ENCODE measurements at regions not wholly inside any gene's neighbourhood (a gene's known extent, or its start where the extent isn't known, plus 50 kb on each side); places are given as distances from the start of the nearest gene placed in this dataset.

DNA sequence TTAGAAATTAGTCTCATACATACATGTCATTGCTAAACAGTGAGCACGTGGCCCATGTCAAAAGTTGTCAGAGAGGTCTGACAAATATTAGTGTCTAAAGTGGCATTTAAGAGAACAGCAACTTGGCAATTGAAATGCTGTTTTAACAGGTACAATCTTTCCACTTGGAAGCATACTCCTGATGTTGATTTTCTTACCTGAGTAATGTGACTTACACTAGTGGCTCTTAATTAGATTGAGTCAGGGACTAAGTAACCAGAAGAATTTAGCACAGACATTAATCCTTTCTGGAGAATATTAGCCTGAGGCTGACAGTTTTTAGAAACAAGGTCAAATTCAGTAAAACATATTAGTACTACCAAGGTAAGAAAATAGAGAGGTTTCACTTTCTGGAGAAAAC, 357.0 kb upstream of the ZNF608 start:
- DNase-seq, result no peak

GRCh38 chr5:125106271-125106670, 359.8 kb upstream of the ZNF608 start:
- no peak for DNase-seq

GRCh38 chr5:125106881-125107280, 360.4 kb upstream of the ZNF608 start:
- no peak for DNase-seq

GRCh38 chr5:125109293-125109692, 362.9 kb upstream of the ZNF608 start:
- no peak for DNase-seq

DNA sequence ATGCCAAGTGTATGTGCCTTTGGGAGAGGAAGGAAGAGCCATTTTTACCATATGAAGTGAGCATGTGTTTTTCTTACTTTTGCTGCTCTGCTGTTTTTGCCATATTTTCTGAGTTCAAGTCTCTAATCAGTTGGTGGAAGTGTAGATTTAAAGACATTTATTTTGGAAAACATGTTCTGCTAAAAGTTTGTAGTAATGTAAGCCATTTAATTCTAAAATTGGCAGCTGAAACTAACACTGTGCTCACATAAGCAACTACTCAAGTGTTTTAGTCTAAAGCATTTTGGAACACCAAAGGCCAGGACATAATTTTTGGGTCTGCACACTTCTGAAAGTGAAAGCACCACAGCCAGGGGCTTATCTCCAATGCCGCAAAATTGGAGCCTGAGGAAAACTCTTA, 363.4 kb upstream of the ZNF608 start:
- no peak for DNase-seq

- DNase-seq, result no peak
Measured at GRCh38 chr5:125112196-125112595, 365.8 kb upstream of the ZNF608 start.

- DNase-seq, result no peak
Measured at GRCh38 chr5:125113328-125113727, 366.9 kb upstream of the ZNF608 start.

DNA sequence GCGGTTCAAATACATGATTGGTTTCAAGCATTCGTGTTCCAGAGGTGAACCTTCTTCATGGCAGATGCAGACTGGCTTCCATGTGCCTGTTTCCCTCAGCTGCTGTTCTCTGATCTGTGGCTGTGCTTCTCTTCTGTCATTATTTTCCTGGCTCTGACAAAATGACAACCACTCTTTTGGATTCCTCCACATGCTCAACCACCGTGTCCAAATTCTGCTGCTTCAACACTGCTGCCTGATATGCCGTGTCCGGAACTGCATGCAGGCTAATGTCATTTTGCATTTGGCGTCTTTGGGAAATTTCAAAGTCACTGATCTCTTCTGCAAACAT, 368.7 kb upstream of the ZNF608 start:
- no peak for DNase-seq

GRCh38 chr5:125117566-125117965, 371.1 kb upstream of the ZNF608 start:
- no peak for DNase-seq

DNA sequence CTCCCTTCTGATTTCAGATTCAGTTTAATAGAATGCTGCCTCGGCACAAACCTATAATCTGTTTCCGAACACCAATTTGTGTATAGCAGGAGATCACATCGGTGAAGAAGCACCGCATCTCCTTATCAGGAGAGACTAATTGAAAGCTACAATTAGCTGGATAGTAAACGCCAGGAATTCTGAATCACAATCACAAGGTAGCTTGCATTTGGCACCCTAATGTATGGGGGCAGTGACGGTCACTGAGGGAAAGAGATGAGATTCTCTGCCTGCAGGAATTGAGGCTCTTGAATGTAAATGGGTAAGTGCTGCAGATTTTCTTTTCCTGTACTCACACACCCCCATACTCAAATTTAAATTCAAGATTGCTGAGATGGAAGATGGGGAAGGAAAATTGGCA, 373.6 kb upstream of the ZNF608 start:
- no peak for DNase-seq

DNA sequence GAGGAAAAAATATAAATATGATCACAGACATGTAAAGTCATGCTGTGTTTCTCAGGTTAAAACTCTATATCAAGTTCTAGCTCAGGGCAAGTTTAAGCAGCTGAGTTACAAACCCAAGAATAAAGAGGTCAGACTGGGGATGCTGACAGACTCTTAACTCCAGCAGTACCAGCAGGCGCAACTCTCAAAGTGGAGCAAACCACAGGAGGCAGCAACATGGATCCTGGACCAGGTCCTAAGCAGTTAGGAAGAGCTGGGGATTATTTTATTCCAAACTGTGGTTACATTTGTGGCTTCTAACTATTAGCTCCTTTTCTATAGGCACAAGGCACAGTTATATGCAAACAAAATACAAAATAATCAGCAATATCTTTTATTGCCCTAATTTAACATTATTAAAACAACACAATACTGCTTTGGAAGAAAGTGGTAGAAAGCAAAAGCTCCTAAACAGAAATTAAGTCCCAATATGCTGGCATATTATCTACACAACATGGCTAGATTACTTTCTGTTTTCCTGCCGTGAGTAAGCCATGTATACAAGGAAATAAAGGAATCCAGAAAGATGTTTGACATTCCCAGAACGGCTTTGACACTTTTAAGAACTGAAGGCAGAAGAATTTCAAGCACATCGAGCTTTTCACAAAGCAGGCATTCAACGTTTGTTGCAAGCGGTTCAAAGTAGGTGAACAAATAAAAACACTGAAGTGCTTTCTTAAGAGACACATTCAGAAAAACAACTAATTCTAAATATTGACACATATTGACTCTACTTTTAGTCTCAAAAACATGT, 378.8 kb upstream of the ZNF608 start:
- no peak for DNase-seq

DNA sequence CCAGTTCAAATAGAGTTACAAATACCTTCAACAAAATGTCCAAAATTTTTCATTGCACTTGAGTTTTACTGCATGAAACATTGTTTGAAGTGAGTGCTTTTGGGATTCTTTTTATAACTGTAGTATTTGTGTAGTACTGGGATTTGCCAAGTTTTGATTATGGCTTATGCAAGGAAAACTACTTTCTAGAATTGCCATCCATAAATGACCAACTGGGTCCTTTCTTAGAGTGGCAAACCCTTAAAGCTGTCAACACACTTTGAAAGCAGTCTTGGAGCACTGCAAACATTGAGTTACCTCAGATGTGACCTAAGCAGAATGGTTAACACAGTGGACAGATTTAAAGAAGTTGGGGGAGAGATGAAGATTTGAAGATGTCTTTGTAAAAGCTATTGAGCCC, 379.6 kb upstream of the ZNF608 start:
- DNase-seq, result no peak

DNA sequence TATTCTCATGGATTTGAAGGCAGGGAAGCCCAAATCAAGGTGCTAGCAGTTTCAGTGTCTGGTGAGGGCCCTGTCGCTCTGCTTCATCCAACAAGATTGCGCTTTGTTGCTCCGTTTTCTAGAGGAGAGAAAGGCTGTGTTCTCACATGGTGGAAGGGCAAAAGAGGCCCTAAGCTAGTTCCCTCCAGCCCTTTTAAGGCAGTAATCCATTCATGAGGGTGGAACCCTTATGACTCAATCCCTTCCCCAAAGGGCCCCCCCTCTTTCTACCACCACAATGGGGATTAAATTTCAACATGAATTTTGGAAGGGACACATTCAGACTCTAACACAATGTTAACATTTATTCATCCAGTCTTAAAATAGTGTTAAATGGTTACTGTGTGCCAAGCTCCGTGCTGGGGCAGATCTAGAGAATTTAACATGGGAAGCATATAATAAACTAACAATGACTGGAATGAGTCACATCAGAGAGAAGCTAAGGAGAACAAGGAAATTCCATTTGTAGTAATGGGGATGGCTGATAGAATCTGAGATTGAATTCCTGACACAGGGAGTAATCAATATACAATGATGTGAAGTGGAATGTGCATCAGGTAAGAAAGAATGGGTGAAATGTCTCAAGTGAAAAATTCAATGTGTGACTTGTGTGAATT, 382.8 kb upstream of the ZNF608 start:
- DNase-seq, result no peak

DNA sequence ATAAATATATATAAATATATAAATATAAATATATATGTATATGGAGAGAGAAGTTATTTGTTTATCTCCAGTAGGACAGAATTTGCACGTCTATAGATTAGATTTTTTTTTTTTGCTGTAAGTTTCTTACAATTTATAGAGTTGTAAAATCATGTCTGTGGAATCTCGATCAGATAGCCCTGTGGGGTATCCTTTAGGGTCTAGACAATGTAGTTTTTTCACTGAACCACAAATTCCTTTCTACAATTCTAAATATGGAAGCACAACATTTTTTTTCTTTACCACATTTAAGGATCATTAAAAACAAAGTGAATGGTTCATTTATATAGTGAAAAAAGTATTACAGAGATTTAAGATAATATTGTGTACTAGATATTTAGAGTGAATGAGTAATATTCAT, 384.2 kb upstream of the ZNF608 start:
- DNase-seq, result no peak

DNA sequence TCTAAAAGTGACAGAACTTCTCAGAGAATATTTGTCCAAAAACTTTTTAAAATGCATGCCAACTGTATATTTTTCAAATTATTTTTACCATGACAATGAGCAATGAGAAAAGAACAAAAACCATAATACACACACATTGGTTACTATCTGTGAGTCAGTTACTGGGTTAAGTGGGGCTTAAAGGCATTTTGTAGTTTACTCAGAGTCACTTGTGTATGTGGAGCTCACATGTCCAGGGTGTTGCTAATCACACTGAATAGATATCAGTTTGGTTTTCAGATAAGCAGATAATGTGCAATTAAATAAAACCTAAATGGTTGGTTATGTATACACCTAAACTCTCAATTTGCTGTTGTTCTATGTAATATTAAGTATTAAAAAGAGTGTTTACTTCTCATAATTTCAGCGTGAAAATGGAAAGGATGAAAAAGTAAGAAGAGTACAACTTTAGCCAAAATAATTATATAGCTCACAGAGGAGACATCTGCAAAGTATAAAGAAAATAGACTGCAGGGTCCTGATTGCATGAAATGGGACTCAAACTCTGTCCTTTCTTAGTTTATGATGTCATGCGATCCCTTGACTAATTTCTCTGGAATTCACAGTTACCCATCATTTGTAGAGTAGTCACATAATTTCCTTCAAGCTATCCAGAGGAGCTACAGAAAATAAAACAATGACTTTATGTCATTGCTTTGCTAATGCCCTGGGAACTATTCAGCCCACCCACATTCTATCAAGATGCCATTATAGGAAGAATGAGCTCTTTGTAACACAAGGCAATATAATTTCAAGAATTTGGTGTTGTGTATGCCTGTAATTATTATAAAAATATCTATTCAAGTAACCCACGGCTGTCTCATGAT, 388.0 kb upstream of the ZNF608 start:
- no peak for DNase-seq

DNA sequence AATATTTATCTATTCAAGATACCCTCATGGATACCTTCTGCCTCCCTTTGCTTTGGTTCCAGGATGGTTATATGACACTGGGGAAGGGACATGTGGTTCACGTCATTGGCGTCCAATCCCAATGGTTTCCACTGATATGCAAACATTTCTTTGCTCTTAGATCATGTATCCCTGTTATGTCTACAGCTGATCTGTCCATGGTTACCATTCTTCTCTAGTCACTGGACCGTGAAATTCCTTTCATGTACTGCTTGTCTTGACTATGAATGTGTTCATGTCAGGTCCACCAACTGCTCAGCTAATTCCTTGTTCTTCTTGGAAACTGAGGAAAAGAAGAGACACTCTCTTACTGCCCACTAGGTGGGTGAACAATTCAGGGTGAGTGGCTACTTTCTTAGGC, 391.1 kb upstream of the ZNF608 start:
- no peak for DNase-seq

DNA sequence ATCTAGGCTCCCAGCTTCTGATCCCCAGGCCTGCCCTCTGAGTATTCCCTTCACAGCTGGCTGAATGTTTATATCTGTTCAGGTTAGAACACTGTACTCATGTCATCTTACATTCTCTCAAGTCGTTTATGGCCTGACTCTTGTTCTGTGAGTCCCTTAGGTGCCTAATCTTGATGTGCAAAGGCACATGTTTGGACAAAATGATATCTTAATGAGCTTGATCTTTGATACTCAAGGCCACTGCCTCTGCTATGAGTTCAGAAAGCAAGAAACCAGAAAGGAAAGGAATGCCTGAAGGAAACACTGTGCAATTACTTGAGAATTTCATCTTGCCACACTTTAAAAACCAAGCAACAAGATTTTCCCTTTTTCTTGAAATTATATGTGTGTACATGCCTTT, 391.8 kb upstream of the ZNF608 start:
- no peak for DNase-seq

- no peak for DNase-seq
Measured at GRCh38 chr5:125139590-125139989, 393.2 kb upstream of the ZNF608 start.

DNA sequence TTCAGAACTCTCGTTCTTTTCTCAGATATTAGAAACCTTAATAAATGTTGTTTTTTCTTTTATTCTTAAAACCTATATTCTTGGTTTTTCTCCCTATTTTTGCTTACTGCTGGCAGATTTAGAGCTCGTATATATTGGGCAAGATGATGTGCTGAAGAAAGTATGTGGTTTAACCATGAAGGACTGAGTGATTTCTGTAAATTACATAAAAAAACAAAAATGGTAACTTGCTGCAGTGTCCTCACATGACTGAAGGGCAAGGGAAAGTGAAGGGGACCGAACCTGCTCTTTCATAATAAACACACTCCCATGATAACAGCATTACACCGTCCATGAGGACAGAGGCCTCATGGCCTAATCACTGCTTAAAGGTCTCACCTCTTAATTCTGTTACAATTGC, 393.8 kb upstream of the ZNF608 start:
- DNase-seq, result no peak

DNA sequence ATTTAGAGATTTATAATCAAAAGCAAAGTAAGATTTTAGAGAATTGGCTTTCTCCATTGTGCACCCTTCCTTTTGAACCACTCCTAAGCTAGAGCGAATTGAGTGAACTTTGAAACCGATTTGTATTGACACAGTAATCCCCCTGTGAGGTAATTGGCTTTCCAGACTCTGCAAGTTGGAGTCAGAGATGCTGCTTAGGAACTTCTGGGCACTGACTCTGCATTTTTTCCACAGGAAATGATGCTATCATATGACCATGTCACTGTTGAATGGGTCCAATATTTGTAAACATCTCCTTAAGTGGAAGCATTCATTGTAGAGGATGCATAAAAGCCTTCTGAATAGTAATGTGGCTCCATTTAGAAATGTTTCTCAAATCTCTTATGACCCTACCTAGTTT, 394.4 kb upstream of the ZNF608 start:
- no peak for DNase-seq

- DNase-seq, result no peak
Measured at GRCh38 chr5:125142458-125142857, 396.0 kb upstream of the ZNF608 start.

DNA sequence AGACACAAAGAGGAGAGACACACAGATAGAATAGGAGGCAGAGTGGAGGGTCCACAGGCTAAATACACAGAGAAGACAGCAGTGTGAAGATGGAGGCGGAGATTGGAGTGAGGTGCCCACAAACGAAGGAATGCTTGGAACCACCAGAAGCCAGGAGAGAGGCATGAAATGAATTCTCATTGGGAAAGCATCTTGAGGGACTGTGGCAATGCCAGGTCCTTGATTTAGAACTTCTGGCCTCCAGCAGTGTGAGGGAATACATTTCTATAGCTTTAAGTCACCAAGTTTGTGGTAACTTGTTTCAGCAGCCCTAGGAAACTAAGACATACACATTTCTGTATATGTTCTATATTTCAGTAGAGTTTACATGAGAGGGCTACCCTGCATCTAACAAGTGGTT, 396.6 kb upstream of the ZNF608 start:
- no peak for DNase-seq

DNA sequence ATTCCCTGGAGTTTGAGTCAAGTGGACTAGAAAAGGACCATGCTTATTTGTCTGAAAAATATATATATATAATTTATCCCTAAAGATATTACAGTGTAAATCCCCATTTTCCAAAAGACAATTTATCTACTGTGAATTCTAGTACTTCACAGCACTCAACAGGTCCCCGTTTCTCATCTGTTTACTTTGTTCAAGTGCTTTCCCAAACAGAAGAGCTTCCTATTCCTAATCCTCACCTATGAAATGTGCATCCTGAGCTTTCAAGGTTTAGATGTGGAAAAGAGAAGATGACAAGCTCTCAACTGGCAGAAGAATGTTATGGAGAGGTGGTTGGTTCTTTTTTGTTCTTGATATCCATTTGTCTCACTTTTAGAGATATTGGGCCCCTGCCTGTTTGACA, 401.6 kb upstream of the ZNF608 start:
- DNase-seq, result no peak

DNA sequence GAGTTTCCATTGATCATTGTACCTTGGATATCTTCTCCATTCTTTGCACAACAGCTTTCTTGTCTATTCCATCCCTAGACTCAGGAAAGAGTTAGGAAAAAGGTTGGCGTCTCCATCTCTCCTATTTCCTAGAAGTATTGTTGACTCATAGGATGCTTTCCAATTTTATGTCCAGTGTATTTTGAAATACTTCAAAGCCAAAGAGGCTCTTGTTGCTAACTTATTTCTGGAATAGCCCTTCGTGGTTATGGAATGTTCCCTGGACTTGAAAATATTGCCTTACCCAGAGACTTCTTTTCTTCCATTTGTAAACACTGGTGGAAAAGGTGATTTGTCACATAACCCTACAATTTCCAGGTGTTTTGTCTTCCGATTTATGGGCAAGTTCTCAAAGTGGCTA, 402.3 kb upstream of the ZNF608 start:
- DNase-seq, result no peak

Measured in activated CD4-positive, CD25-positive, alpha-beta regulatory T cell treated with anti-CD3 and anti-CD28 coated beads, Interleukin-2, amount 50 U/mL, for 72 hours (primary cell).